LNCaP clone FGC (cell line): ENCODE measurements at regions not wholly inside any gene's neighbourhood (a gene's known extent, or its start where the extent isn't known, plus 50 kb on each side); places are given as distances from the start of the nearest gene placed in this dataset.

ENCODE experiments used
- DNase-seq: peaks from one replicate; pipeline ENCODE4 v3.0.0-alpha.2; 2011; ENCODE audit warnings: low read depth
- H3K4me3 ChIP-seq: 2 replicates; pipeline ENCODE4 v1.5.1; 2011; ENCODE audit warnings: mild to moderate bottlenecking, low read depth, low read length, control low read depth
- TF ChIP-seq, protein P1 (sequence below): IDR thresholded peaks from 2 replicates; pipeline ENCODE4 v1.5.1; 2012; ENCODE audit warnings: mild to moderate bottlenecking; ENCODE audit not compliant: control insufficient read depth, insufficient read depth; ENCODE audit errors: extremely low read depth

DNA sequence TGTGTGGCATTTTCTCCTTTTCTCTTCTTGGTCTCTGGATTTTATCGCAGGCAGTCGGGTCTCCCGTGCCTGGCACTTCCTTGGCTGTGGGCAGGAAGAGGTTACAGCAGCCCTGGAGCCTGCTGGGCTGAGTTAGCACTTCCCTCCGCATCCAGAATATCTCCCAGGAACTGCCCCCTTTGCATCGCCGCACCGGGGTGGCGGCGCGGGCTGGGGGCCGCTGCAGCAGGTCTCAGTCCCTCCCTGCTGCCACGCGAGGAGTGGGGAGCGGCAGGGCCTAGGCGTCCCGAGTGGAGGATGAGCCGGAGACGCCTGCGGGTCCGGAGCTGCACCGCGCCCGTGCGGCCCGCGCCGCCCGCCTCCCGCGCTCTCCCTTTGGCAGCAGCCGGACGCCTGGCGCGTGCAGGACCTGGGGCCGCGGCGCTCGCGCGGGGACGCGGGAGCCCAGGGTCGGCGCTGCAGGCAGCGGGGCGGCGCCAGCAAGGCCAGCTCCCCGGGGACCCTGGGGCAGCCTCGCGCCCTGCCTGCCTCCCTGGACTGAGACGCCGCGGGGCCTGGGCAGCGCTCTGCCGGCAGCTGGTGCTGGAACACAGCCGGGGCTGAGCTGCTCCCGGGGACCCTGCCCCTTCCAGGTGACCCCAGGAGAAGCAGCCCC lies 192.8 kb downstream of the PRDM2 start:
- H3K4me3 ChIP-seq, result peak overlapping the region; percentile 49
- TF ChIP-seq, protein P1, sequence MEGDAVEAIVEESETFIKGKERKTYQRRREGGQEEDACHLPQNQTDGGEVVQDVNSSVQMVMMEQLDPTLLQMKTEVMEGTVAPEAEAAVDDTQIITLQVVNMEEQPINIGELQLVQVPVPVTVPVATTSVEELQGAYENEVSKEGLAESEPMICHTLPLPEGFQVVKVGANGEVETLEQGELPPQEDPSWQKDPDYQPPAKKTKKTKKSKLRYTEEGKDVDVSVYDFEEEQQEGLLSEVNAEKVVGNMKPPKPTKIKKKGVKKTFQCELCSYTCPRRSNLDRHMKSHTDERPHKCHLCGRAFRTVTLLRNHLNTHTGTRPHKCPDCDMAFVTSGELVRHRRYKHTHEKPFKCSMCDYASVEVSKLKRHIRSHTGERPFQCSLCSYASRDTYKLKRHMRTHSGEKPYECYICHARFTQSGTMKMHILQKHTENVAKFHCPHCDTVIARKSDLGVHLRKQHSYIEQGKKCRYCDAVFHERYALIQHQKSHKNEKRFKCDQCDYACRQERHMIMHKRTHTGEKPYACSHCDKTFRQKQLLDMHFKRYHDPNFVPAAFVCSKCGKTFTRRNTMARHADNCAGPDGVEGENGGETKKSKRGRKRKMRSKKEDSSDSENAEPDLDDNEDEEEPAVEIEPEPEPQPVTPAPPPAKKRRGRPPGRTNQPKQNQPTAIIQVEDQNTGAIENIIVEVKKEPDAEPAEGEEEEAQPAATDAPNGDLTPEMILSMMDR, result 0 out of 2 replicates have a peak, but pooled peaks have one; percentile 10
- no peak for DNase-seq

DNA sequence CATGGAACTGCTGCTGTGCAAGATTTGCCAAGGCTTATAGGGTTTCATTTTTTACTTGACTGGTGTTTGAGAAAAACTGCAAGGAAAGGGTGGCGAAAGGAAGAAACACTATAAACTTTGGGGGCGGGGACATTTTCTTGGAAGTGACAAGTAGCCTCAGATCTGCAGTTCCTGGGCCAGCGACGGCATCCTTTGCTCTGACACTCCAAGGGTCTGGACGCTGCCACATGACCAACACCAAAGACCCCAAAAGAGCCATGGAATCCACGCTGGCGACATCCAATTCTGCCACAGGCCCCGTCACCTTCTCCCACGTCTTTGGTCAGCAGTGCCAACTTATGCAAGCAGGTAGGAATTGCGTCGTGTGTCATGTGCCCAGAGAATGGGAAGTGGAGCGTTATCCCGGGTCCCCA lies 193.4 kb downstream of the PRDM2 start:
- TF ChIP-seq, protein P1, result no peak
- no peak for DNase-seq
- H3K4me3 ChIP-seq, result peak overlapping the region; percentile 49

GRCh38 chr1:13896932-13897331 lies 196.9 kb downstream of the PRDM2 start:
- TF ChIP-seq, protein P1, result no peak
- no peak overlapping the region for H3K4me3 ChIP-seq
- DNase-seq, result no peak

- H3K4me3 ChIP-seq, result no peak overlapping the region
- DNase-seq, result no peak
- TF ChIP-seq, protein P1, result no peak
Measured at GRCh38 chr1:13898406-13898805, 198.4 kb downstream of the PRDM2 start.

- no peak for DNase-seq
- no peak overlapping the region for H3K4me3 ChIP-seq
- TF ChIP-seq, protein P1, result no peak
Measured at GRCh38 chr1:13899856-13900255, 199.9 kb downstream of the PRDM2 start.

DNA sequence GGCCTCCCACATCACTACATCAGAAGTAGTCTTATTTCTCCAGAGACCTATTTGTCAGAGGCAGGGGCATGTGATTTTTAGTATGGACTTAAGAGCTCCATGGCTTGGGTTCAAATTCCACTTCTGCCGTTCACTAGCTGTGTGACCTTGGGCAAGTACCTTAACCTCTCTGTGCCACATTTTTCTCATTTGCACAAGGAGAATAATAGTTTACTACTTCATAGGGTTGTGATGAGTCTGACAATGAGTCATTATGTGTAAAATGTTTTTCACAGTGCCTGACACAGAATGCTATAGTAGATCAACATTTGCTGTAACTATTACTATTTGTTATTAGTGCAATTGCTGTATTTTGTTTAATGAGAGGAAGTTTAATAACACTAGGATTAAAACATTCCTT lies 200.6 kb downstream of the PRDM2 start:
- H3K4me3 ChIP-seq, result no peak overlapping the region
- TF ChIP-seq, protein P1, result no peak
- no peak for DNase-seq

- TF ChIP-seq, protein P1, result no peak
- DNase-seq, result peak; percentile 69
- no peak overlapping the region for H3K4me3 ChIP-seq
Measured at GRCh38 chr1:13901039-13901438, 201.1 kb downstream of the PRDM2 start.
